ENCODE measurements at regions not wholly inside any gene's neighbourhood (a gene's known extent, or its start where the extent isn't known, plus 50 kb on each side); places are given as distances from the start of the nearest gene placed in this dataset.
A peak's percentile ranks its signal among the peaks of the same experiment; 100 is the strongest.

- TF ChIP-seq CTCF (IDR thresholded peaks at IDR 0.05; ENCODE audit: extremely low read depth, insufficient read depth, missing control alignments): no peak
- in situ Hi-C loops (cut with MboI; ENCODE audit: low pct_unique_long_range_greater_than_20kb, low sequenced_read_pairs, unreplicated experiment): no loop called here
- DNase-seq (ENCODE audit: low spot score): no peak
Measured at GRCh38 chr9:107547772-107548297, 58.3 kb upstream of the KLF4 start.

DNA sequence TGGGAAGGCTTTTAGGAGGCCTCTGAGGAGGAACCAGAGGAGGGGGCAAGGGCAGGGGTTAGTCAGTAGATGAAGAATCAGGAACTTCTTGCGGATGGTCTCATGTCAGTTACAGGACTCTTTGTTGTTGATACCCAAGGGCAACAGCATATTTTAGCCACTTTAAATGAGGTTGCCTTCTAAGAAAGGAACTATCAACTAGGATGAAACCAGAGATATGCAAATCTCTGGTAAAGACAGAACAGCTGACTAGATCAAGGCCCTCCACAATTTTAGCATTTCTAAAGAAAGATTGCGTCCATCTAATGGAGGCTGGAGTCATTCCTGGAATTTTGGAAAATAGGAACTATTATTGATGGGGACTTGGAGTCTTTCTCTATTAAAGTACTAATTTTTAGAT lies 57.7 kb upstream of the KLF4 start:
- DNase-seq (ENCODE audit: low spot score): no peak
- in situ Hi-C loops (cut with MboI; ENCODE audit: low pct_unique_long_range_greater_than_20kb, low sequenced_read_pairs, unreplicated experiment): no loop called here
- no peak for TF ChIP-seq CTCF (IDR thresholded peaks at IDR 0.05; ENCODE audit: extremely low read depth, insufficient read depth, missing control alignments)

DNA sequence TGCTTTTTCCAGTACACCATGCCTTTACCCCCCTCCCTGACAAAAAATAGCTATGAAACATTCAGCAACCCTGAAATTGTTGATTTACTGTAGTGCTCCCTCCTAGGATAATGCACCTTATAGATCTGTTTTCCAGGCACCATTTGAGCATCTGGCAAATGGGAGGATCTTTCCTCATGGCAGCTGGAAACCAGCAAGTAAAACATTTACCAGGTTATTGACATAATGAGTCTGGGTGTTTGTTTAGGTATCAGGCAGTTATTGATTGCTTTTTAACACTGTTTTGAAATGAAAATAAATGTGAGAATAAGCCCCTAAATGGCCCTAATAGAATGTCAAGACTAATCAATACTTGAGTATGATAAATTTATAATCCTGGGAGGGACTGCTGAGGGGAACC lies 57.3 kb upstream of the KLF4 start:
- DNase-seq (ENCODE audit: low spot score): no peak
- in situ Hi-C loops (cut with MboI; ENCODE audit: low pct_unique_long_range_greater_than_20kb, low sequenced_read_pairs, unreplicated experiment): no loop called here
- no peak for TF ChIP-seq CTCF (IDR thresholded peaks at IDR 0.05; ENCODE audit: extremely low read depth, insufficient read depth, missing control alignments)

DNA sequence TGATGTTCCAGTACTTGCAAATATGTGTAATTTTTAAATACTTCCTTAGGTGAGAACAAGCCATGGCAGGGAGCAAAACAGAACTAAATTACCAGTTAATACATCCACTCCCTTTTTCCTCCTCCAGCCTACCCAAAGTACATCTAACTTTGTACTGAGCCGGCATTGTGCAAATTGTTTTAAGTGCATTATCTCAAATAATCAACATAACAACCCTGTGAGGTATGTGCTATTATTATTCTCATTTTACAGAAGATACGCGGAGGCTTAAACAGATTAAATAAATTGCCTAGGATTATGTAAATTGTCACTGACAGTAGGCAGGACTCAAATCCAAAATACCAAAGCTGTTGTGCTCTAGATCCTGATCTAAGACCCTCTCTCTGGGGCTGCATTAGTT lies 55.5 kb upstream of the KLF4 start:
- in situ Hi-C loops (cut with MboI; ENCODE audit: low pct_unique_long_range_greater_than_20kb, low sequenced_read_pairs, unreplicated experiment): no loop called here
- DNase-seq (ENCODE audit: low spot score): no peak
- TF ChIP-seq CTCF (IDR thresholded peaks at IDR 0.05; ENCODE audit: extremely low read depth, insufficient read depth, missing control alignments): no peak

DNA sequence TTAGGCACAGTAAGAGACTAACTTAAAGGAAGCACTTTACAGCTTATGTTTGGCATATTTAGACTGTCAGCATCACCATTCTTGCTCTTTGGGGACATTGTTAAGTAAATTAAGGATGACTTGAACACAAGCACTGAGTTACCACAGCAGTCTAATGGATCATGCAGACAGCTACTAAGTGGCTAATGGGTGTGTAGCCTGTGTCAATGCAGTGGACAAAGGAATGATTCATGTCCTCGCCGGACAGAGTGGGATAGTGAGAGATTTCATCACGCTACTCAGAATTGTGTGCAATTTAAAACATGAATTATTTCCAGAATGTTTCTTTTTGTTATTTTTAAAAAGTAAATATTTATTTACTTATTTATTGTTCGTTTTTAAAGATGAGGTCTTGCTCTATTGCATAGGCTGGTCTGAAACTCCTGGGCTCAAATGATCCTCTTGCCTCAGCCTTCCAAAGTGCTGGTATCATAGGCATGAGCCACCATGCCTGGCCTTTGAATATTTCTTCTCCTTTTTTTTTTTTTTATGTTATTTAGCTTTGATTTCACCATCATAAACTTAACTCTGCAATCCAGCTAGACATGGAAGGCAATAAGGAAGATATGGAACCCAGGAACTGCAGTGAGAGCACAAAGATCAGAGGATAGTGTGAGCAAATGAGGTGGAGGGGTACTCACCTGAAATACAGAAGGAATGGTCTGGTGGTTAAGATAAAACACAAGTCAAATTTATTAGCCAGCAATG lies 53.0 kb upstream of the KLF4 start:
- no peak for TF ChIP-seq CTCF (IDR thresholded peaks at IDR 0.05; ENCODE audit: extremely low read depth, insufficient read depth, missing control alignments)
- in situ Hi-C loops (cut with MboI; ENCODE audit: low pct_unique_long_range_greater_than_20kb, low sequenced_read_pairs, unreplicated experiment): no loop called here
- DNase-seq (ENCODE audit: low spot score): no peak

DNA sequence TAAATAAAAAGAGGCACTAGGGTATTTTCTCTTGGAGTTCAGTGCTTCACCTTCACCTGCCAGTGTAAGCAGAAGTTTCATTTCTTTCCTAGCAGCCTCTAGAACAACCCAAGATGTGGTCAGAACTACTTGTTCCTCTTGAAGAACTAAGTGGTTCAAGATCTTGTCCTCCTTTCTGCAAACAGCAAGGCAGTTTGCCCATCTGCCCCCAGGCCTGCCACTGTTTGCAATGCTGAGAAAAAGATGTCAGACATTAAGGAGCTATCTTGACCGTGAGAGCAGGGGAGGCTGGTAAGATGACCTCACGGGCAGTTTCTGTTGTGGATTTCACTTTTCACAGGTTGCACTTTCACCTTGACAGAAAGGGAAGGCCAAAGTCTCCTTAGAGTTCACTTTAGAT lies 52.0 kb upstream of the KLF4 start:
- peak; percentile 56 for DNase-seq (ENCODE audit: low spot score)
- in situ Hi-C loops (cut with MboI; ENCODE audit: low pct_unique_long_range_greater_than_20kb, low sequenced_read_pairs, unreplicated experiment): no loop called here
- TF ChIP-seq CTCF (IDR thresholded peaks at IDR 0.05; ENCODE audit: extremely low read depth, insufficient read depth, missing control alignments): no peak
